ENCODE measurements at regions not wholly inside any gene's neighbourhood (a gene's known extent, or its start where the extent isn't known, plus 50 kb on each side); places are given as distances from the start of the nearest gene placed in this dataset.

DNA sequence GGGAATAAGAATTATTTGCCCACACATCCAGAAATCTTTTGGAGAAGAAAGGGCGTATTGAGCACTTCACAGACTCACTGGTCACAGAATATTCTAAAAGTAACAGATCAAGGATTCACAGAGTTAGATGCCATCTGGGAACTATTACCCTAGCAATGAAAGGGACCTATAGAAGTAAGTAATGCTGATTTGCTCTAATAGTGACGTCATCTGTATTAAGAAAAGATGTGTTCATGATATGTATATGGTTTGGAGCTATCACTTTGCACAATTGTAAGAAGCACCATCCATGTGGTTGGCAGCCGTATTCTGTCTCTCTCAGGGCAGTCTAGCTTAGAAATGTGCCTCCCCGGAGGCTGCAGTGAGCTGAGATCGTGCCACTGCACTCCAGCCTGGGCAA is 52.8 kb upstream of the SV2C start:
- TF ChIP-seq CTCF (conservative IDR thresholded peaks at IDR 0.05), result no peak
- no peak overlapping the region for H3K27ac ChIP-seq

GRCh38 chr5:76029739-76030138 is 53.4 kb upstream of the SV2C start:
- TF ChIP-seq CTCF (conservative IDR thresholded peaks at IDR 0.05), result no peak

DNA sequence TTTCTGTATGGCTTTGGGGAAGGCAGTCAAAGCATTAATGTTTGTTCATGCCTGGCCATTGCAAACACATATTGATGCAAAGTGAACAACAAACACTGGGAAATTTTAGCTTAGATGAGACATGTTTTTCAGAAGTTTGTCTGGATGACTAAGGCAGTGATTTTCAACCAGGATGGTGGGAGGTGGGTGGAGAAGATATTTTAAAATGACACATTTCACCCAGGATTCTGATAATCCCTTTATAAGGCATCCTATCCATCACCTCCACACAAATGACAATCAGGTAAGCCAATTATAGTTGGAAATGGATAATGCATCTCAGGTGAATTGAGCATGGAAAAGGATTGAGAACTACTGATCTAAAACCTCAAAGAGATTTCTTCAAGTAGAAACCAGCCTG is 57.4 kb upstream of the SV2C start:
- no peak overlapping the region for H3K27ac ChIP-seq
- TF ChIP-seq CTCF (conservative IDR thresholded peaks at IDR 0.05), result no peak

More at GRCh38 chr5:76029739-76030138, 53.4 kb upstream of the SV2C start:
- no peak overlapping the region for H3K27ac ChIP-seq

- H3K27ac ChIP-seq, result no peak overlapping the region
- TF ChIP-seq CTCF (conservative IDR thresholded peaks at IDR 0.05), result no peak
Observed at GRCh38 chr5:76025069-76025468, 58.1 kb upstream of the SV2C start.

- TF ChIP-seq CTCF (conservative IDR thresholded peaks at IDR 0.05), result no peak
- H3K27ac ChIP-seq, result no peak overlapping the region
Observed at GRCh38 chr5:76022611-76023010, 60.6 kb upstream of the SV2C start.

- TF ChIP-seq CTCF (conservative IDR thresholded peaks at IDR 0.05), result no peak
- no peak overlapping the region for H3K27ac ChIP-seq
Observed at GRCh38 chr5:76021936-76022584, 61.1 kb upstream of the SV2C start.

DNA sequence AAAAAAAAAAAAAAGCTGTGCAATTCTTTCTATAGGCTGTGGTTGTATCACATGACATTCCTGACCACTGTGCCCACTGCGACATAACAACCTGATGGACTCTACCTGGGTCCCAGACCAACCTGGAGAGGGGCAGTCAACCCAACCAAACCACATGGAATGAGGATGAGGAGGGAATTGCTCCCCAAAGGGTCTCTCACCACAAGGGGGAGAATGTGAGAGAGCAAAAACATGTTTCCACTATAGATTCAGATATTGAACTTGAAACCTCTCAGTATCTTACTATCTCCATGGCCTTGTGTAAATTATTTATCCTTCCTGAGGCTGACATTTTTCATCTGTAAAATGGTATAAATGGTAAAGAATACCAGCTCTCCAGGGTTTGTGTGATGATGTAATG is 66.9 kb upstream of the SV2C start:
- no peak overlapping the region for H3K27ac ChIP-seq
- TF ChIP-seq CTCF (conservative IDR thresholded peaks at IDR 0.05), result no peak
